ENCODE measurements at regions not wholly inside any gene's neighbourhood (a gene's known extent, or its start where the extent isn't known, plus 50 kb on each side); places are given as distances from the start of the nearest gene placed in this dataset.

Small RNAs in the stretch of these regions (small RNA-seq; reads per million reads assigned to genes)
- 0 reads per million in 2 donors for gene AL589880.1

Measured in adrenal gland (tissue), 2 donors.